ENCODE measurements at regions not wholly inside any gene's neighbourhood (a gene's known extent, or its start where the extent isn't known, plus 50 kb on each side); places are given as distances from the start of the nearest gene placed in this dataset.

DNA sequence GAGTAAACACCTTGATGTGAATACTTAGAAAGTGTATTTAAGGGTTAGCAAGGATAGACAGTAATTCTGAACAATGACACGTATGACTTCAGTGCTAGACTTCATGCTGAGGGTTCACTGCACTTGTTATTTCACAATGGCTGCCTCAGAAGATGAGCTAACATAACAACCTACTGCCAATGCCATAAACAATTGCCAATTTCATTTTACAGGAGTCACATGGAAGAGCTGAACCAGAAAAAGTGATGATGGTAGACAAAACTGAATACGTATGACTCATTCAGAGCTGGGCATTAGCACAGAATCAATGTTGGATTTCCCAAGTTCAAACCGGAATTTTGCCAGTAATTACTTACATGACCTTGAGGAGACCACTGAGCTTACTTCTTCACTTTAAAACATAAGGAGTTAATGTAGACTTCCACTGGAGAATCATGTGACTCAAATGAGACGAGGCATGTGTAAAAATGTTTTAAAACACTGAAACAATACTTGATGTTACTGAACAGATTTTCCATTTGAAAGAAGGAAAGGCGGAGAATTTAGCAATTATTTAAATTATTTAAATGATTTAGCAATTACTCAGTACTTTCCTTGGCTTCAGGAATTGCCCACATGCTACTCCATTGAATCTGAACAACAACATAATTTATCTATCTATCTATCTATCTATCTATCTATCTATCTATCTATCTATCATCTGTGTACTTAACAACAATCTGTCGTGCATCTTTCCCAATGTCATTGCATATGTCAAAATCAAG lies 868.5 kb upstream of the SLIT2 start:
- DNase-seq: no peak

DNA sequence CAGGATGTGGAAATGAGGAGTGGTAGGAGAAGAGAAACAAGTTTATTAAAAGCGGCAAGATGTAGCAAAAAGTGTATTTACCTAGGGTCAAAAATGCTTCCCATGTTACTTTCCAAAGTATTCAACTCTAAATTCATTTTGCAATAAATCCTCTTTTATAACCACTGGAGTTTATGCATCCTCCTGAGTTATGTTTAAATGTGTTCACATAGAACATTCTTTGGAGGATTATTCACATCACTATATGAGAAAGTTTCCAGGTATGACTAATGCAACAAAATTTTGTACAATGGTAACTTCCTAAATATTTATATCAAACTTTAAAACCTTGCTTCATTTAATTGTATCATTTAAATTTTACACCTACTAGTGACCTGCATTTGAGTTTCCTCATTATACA lies 870.6 kb upstream of the SLIT2 start:
- no peak for DNase-seq

DNA sequence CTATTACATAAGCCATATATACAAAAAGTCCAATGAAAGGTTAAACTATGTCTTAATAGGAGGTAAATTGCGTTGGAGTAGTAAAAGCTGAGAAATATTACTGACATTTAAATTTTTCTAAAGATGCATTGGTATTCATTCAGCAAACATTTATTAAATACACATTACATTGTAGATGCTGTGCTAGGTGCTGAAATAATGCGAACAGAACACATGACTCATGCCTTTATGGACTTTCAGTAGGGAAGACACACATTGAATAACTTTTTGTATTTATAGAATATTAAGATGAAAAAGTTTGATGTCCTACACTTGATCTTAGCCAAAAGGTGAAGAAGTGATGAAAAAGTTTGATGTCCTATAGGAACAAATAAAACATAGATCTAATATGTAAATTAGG lies 871.1 kb upstream of the SLIT2 start:
- DNase-seq: no peak

DNA sequence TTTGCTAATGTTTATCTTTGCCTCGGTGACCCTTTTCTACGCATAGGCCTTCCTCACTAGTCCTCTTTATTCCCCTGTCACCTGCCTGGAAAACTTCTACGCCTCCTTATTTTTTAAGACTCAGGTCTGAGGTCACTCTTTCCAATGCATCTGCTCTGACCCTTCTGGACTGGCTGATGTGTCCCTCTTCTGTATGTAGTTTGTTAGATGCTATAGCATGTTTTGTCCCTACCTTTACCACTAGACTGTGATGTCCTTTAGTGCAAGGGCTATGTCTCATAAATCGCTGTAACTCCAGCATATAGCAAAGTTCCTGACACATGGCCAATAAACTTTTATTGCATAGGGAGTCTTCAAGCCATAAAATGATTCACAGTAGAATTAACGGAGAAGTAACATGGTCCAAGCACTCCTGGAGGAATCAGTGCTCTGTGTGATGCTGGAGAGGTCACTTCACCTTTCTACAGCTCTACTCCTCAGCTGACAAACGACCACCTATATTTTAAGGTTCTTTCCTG lies 872.5 kb upstream of the SLIT2 start:
- no peak for DNase-seq

DNA sequence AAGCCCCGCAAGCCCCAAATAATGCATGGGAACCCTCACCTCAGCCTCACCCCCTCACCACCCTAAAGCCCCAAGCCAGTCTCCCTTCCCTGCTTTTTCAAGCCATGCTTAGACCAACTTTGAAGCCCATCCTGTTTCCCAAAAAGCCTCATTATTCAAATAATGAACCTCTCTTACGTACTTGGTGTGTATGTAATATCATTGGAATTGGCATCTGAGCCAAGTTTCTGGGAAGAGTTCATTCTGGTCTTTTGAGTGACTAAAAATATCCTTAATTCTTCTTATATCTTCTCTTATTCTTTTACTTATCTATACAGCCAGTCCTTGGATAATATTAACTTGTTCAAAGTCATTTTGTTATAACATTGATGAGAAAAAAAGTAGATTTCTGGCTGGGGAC lies 875.8 kb upstream of the SLIT2 start:
- no peak for DNase-seq

DNA sequence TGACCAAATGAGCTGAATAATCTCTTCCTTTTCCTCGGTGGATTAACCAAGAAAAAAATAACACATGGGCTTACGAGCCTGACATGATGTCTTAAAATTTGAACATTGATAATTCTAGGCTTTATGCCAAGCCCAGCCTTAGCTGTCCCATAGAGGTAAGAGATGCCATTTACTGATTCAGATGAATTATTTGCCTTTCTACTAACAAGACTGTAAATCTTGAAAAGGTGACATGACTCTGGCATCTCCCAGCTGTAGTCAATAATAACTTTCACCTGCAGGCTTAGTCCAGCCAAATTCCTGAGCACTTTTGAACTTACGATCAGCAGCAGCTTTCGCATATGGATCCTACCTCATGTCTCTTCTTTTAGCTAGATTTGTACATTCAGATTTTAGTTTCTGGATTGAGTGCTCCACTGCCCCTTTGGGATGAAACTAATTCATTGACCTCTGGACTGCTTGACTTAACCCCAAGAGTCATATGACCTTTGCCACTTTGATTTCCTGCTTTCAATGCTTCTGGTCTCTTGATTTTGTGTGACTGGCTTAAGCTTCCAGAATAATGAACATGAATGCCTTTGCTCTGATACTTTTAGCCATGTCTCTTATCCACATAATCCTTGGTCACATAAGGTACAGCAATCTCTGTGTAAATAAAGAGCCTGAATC lies 876.4 kb upstream of the SLIT2 start:
- DNase-seq: no peak

DNA sequence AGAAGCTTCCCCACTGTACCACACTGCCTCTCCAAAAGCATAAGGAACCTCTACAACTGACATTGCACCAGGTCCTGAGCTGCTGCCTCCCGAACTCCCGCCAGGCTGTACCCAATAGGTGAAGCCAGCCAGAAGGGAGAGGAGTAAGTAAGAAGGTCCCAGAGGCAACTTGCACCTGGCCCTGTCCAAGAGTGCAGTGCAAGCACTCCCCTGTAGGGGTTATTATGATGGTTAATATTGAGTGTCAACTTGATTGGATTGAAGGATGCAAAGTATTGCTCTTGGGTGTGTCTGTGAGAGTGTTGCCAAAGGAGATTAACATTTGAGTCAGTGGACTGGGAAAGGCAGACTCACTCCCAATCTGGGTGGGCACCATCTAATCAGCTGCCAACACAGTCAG lies 879.3 kb upstream of the SLIT2 start:
- DNase-seq: no peak

DNA sequence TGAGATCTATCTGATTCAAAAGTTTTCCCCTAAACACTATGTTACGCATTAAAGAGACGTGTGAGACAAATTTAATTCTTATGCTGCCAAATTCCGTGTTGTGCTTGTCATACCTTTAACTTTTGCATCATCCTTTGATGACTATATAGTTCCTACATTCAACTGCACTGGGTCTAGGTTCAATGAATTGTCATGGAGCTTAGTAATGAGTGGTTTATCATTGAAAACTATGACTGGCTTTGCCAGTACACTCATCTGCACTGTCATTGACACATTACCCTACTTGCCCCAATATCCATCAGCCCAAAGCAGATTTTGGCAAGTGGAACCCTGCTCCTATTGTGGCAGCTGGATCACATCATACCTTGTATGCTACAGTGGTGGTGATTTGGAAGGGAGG lies 882.9 kb upstream of the SLIT2 start:
- no peak for DNase-seq

DNA sequence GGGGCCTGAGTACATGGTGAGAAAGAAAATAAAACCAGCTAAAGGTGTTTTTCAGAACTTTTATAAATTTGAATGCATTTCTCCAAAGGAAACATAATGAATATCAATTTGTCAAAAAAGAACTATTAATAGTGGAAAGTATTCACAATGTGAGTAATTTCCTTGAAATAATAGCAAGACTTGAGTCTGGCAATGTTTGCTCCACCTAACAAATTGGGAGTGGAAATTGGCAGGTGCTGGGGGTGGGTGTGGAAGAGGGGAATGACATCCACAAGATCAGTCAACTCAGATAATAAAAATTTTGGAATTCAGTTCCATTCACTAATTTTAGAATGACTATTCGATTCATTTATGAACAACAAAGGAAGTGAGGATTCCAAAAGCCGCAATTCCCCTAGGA lies 884.8 kb upstream of the SLIT2 start:
- DNase-seq: no peak

DNA sequence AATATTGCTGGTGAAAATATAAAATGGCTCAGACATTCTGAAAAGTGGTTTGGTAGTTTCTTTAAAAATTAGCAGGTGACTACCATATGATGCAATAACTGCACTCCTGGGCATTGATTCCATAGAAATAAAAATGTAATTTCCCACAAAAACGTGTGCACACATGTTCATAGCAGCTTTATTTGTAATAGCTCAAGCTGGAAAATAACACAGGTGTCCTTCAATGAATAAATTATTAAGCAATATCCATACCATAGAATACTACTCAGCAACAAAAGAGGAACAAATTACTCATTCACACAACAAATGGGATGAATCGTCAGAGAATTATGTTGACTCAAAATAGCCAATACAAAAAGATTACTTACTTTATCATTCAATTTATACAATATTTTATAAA lies 893.7 kb upstream of the SLIT2 start:
- DNase-seq: no peak

DNA sequence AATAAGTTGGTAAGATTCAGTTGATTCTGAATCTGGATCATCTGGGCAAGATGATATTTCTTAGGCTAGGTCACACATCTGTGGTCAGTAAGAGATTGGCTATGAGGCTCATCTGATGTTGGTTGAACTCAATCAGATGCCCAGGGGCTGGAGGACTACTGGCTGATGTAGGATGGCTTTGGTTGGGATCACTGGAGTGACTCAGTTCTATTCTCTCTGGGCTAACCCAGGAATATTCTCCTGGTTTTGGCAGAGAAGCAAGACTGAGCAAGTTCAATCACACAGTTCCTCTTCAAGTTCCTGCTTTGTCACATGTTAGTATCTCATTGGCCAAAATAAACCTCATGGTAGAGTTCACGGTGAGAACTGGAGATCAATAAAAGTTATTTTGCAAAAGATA lies 902.3 kb upstream of the SLIT2 start:
- DNase-seq: no peak

DNA sequence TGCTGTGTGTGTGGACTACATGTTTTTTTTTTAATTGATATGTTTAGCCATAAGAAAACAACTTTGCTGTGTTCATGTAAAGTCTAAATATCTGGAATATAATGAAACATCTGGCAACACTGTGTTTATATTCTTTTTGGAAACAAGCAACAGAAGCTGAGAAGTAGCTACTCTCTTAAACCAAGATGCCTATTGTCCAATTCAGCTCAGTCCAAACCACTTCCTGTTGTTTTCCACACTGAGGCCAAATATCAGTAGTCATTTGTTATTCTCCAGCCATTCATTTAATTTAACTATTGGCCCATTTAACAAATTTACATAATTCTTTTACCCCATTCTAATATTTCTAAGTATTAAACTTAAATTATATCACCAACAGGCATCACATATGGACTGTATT lies 903.0 kb upstream of the SLIT2 start:
- no peak for DNase-seq

DNA sequence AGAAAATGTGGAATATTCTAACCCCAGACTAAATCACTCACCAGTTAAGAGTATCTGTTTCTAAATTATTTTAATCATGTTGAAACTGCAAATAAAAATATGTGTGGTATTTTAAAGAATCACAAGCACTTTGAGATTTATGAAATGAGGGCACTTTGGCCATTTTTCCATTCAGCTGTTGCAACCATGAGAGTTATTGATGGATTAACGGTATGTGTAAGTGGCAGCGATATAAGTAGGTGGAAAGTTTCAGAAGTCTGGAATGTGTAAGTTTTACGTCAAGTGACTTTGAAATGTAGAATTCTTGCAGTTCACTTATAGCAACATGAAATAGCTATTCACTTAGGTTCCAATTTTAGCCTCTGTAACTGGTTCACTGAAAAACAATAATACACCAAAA lies 905.1 kb upstream of the SLIT2 start:
- no peak for DNase-seq

DNA sequence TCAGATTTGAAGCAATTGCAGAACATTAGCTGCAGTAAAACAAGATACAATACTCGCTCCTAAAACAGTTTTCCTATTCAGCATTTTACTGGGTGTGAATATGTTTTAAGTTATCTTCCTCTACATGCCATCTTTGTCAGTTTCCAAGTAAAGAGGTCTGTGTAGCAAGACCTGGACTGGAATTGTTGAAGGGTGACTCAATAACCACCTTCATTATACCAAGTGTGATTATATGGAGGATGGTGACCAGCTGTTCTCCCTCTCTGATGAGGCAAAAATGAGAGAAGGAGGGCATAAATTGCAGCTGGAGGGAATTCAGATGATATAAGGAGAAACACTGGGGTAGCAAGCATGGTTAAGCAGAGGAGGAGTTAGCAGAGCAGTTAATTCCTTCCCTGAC lies 922.1 kb upstream of the SLIT2 start:
- no peak for DNase-seq

DNA sequence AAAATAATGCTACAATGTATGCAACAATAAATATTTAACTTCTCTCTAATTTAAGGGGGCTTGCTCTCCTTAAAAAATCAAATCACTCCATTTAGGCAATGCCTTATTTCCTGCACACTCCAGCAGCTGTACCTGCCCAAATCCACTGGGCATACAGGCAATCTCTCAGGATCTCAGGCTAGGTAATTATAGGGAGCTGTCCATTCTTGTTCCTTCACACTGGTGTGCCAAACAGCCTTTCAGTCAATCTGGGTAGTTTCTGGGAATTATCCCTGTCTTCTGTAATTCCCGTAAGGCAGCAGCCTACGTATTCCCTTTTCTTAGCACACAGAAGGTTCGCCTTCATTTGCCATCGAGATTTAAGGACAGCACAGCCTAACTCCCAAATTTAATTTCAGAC lies 922.6 kb upstream of the SLIT2 start:
- no peak for DNase-seq

DNA sequence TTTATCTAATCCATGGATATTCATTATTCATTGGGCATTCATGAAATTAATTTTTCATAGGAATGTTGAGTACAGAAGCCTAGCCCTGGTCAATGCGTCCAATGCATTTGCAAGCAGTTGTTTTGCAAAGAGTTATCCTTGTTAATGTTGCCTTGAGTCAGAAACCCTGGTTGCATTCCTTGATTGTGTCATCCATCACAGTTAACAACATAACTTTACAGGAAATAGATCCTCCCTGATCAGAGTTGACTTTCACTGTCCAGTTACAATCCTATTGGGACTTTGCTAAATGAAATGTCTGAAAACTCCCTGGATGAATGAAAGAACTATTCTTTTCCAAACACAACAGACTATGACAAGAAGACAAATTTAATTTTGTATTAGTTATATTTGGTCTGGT lies 924.3 kb upstream of the SLIT2 start:
- no peak for DNase-seq

DNA sequence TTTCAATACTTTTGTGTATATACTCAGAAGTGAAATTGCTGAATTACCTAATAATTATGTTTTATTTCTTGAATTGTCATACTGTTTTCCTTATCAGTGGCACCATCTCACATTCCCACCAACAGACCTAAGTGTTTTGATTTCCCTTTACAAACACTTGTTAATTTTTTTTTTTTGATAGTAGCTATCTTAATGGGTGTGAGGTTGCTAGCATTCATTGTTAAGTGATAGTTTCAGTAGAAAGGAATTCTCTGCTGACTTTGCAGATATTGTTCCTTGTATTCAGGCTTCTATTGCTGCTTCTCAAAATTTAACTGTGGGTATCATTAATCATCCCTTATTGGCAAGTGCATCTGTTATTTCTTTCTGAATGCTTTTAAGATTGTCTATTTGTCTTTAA lies 927.5 kb upstream of the SLIT2 start:
- DNase-seq: no peak

DNA sequence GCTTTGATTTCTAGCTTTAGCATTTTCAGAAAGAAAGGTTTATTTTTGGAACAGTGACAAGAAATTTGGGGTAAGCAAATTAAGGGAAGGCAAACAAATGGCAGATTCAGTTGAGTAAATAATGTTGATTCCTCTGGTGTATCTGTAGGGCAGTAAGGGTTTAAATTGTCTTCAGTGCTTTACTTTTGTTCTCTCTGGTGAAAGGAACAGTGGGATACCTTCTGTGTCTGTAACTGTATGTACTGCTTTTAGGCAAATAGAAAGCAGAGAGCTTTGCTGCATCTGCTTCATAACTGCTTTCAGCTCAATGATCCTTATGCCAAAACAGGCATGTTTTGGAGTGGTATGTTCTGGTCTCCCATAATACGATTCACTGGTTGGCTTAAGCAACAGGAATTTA lies 932.1 kb upstream of the SLIT2 start:
- no peak for DNase-seq

DNA sequence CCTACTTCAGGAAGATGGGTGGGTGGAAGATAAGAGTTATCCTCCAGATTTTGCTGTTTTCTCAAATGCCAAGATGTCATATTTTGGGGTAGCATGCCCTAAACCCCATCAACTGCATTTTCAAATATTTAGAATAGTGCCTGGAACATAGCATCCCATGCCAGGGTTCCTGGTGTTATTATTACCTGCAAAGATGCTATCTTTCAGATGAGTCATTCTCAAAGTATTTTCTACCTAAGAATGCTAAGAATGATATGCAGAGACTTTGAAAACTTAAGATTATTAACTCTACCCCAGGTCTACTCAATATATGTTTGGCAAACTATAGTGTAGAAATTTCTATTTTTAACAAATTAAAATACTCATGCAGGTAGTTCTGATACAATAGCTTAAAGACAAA lies 934.3 kb upstream of the SLIT2 start:
- DNase-seq: no peak

DNA sequence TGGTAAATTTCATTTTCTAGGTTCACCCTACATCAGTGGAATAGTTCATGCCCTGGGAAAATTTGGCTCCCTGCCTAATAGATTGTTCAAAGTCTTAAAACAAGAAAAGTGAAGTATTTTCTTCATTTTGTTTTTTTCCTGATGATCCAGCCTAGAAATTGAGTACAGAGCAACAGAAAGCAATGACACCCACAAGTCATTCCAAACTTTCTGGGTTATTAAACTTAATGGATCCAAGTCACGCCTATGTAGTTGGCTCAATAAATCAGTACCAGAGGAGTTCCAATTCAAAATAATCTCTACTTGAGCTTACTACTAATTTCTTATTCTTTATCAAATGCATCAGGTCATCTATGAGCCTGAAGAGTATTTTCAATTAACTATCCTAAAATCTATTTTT lies 937.6 kb upstream of the SLIT2 start:
- DNase-seq: no peak

DNA sequence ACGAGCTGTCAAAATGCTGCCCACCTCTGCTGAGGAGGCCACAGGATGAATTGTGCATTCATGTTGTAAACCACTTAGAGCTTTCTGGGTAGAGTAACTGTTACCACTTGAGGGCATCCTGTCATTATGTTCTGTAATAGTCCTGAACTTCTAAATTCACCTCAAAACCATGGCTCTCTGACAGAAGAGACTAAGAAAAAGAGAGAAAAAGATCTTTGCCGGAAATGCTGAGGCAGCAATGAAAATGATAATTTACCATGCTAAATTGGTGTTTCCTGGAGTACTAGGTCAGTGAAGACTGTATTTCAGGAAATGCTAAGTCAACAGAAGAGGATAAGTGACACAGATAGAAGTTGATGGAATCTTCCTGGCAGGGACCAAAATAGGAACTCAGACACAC lies 942.3 kb upstream of the SLIT2 start:
- DNase-seq: no peak

DNA sequence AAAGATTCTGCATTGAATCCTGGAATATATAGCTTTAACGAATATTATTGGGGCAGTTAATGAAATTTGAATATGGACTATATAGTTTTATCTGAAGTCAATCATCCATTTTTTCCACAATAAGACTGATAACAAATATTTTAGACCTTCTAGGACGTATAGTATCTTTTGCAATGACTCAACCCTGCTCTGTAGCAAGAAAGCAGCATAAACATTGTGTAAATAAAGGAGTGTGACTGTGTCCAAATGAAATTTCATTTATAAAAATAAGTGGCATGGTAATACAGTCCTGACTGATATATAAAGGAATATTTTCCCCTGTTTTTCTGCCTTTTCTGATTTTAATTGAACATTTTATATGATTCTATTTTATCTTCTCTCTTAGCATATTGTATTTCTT lies 947.7 kb upstream of the SLIT2 start:
- DNase-seq: no peak

DNA sequence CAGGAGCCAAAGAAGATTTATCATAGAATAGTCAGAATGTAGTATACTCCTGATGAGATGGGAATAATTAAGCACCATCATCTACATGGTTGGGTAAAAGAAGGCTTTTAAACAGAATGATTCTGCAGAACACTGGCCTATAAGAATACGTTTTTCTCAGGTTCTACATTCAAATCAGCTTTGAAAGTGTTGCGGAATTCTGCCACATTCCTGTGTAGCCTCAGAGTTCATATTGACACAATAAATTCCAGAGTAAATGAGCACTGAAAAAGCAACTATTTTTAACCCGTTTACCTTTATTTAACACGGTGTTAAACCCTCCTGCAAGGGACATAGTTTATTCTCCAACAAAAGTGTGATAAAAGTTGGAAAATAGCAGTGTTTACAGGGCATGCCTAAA lies 950.2 kb upstream of the SLIT2 start:
- DNase-seq: no peak

DNA sequence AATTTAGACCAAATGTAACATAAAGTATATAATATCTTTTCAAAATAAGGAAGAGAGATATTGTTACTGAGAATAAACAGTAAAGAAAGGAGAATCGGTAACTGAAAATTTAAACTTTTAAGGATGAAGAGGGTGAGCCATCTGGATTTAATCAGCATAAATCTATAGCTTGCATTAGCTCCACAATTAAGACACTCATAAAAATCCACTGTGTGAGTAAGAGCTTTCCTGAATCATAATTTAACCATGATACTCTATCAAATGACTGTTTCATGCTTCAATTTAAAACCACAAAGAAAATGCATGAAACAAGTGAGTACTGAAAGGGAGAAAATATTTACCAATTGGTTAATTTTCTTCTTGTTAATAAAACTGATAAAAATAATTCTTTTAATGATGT lies 951.5 kb upstream of the SLIT2 start:
- DNase-seq: no peak

DNA sequence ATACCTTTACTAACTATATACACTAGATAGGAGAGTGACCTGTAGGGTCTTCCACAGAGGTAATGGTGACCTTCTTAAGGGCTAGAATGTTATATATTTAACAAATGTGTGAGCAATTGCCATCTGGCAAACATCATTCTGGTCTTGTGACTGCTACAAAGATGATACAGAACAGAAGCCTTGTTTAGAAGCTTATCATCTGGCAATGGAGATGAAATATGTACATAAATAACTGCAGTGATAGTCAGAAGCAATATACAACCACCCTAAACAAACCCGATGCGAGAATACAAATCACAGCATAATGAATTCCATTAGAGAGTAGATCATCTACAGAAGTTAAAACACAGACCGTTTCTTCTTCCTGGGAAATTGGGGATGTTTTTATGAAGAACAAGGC lies 952.7 kb upstream of the SLIT2 start:
- DNase-seq: no peak

Measured in NCI-H1694 treated with DMSO at 0.1 percent for 48 hours (cell line).